H4 (cell line): ENCODE measurements at regions not wholly inside any gene's neighbourhood (a gene's known extent, or its start where the extent isn't known, plus 50 kb on each side); places are given as distances from the start of the nearest gene placed in this dataset.
"Not testable (repeated sequence)": the region's sequence is repeated elsewhere in the genome, so short reads cannot be mapped to it uniquely, and the experiment has no call there.

ENCODE experiments used
- DNase-seq: peaks from one replicate; pipeline ENCODE4 v3.0.0-alpha.2; 2015; ENCODE audit warnings: low spot score

DNA sequence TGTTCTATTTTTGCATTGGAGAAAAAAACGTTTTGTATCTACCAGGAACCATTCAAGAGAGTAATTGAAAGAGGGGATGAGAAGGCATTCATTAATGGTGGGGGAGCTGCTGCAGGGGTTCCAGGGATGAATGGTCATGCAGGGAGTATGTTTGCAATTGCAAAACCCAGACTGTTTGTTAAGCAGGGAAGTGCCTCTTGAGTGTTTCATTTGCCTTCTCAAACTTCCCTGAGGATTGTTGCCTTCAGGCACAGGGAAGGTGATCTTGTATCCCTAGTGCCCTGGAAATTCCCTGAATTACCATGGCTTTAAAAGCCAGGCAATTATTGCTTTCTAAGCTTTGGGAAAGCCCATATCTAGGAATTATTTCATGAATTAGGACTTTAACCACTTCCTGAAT lies 172.7 kb upstream of the NLGN4Y start:
- DNase-seq, result no peak

DNA sequence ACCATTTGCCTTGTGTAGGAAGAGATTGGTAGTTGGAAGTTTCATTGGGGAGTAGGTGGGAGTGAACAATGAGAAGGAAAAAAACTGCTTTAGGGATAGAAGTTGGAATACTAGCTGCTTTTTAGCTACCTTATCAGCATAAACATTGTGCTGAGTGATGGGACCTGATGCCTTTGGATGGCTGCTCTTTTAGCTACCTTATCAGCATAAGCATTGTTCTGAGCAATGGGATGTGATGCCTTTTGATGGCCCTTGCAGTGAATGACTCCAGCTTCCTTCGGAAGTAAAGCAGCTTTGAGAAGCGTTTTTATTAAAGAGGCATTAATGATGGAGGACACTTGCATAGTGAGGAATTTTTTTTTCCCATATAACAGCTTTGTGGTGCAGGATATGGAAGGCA lies 168.2 kb upstream of the NLGN4Y start:
- DNase-seq, result no peak

DNA sequence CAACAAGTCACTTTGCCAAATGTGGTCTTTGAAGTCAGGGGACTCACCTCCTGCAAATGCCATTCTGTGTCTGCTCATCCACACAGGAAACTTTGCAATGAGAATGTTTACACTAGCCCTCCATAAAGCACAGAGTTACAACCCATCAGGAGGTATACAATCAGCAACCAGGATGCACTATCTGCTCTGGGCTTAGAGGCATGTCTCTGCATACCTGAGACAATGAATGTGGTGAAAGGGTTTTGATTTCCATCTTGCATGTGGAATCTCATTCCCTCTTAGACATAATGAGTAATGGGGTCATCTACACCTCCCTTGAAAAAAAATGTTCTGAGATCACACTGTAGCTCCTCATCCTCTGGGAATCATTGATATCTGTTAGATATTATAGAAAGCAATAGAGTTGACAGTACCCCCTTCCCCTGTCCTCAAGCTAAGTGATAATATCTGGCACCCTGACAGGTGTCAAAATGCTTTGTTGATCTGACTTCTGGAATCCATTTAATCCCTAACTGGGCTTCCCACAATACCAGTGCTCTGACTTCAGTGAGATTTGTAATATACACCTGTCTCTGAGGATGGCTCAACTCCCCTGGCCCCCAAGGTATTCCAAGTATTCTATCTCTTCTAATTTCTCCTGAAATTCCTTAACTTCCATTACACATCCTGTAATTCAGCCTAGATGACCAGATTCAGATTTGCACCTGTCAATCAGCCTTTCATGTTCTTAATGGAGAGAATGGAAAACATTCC lies 163.4 kb upstream of the NLGN4Y start:
- no peak for DNase-seq

DNA sequence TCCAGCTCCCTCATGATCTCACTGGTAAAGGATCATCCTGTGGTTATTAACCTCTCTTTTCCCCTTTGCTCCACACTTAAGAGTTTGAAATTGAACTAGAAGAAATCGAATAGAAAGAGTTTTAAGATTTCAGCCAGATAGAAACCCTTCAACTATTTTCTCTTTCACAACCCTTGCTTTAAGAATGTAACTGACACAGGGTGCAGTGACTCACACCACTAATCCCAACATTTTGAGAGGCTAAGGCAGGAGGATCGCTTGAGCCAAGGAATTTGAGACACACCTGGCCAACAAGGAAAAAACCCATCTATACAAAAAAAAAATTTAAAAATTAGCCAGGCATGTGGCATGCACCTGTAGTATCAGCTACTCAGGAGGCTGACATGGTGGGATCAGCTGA lies 150.7 kb upstream of the NLGN4Y start:
- no peak for DNase-seq

DNA sequence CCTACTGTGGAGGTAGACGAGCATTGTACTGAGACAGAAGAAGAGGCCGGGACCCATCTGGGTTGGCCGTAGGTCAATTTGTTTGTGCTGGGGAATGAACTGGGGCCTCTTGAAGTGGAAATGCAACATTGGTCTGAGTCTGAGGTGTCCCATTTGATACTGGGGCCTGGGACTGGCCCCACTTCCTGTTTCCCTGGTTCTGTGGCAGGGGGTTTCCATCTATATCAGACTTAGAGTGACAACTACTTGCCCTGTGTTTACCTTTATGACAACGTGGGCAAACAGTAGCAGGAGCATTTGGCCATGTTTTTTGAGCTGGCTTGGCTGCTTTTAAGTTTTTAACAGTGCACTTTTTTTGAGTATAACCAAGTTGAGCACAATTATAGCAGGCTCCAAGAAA lies 146.1 kb upstream of the NLGN4Y start:
- DNase-seq, result no peak

DNA sequence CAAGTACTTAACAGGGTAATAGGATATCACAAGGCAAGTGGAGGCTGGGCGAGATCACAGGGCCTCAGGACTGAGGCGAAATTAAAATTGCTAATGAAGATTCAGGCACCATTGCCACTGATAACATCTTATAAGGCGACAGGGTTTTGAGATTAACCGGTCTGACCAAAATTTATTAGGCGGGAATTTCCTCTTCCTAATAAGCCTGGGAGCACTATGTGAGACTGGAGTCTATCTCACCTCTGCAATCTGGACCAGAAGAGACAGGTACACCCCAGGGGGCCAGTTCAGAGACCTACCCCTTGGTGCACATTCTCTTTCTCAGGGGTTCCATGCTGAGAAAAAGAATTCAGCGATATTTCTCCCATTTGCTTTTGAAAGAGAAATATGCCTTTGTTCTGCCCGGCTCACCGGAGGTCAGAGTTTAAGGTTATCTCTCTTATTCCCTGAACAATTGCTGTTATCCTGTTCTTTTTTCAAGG lies 113.7 kb upstream of the NLGN4Y start:
- not testable (repeated sequence) for DNase-seq

DNA sequence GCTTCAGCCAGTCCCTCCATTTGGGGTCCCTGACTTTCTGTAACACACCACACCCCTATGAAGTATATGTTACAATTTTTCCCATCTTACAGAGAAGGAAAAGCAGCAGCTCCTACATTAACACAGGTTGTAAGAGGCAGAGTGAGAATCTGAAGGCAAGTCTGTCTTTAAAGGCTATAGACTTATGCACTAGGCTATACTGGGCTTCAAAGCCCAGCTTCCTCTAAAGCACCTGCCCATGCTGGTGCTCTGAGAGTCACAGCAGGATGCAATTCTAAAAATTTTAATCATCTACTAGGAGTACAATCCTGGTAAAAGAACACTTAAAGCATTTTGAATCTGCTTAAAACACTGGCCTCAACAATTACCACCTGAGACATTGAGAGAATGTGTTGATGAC lies 113.0 kb upstream of the NLGN4Y start:
- DNase-seq, result no peak

DNA sequence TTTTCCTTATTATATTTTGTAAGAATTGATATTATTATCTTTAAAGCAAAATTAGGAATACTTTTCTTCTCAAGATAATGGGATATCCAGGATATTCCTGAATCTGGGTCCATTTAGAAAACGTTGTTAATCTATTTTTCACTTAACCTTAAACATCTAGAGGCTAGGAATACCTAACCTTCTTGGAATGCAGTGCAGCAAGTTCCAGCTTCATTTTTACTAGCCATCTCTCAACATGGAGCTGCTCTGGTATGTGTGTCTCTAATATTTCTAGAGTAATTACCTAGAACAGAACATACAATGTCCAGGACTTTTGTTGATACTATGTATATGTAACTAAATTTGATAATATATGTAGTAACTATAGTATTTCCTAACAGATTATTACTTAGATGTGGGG lies 87.8 kb upstream of the NLGN4Y start:
- no peak for DNase-seq

DNA sequence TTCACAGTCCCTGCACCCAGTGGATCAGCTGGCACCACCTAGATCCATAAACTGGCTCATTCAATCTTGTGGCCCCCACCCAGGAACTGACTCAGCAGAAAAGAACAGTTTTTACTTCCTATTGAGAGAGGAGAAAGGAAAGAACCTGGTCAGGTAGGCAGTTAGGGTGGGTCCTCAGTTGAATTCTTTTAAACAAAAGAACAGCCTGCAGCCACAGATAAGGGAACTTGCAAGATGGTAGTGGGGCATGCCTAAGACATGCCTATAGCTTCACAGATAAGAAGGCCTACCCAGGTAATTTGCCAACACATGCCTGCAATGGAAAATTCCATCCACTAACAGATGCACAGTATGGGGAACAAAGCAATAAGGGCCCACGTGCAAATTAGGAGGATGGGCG lies 86.7 kb upstream of the NLGN4Y start:
- no peak for DNase-seq

DNA sequence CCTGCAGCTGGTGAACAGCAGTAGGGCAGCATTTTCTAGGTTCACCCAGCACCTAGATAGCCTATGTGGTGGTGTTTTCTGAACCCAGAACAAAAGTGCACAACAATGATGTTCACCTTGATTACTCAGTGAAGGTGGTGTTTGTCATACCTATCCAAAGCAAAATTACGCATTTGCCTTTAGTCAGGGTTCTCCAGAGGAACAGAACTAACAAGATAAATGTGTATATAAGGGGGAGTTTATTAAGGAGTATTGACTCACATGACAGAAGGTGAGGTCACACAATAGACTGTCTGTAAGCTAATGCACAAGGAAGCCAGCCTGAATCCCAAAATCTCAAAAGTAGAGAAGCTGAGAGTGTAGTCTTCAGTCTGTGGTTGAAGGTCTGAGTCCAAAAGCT lies 85.9 kb upstream of the NLGN4Y start:
- no peak for DNase-seq

DNA sequence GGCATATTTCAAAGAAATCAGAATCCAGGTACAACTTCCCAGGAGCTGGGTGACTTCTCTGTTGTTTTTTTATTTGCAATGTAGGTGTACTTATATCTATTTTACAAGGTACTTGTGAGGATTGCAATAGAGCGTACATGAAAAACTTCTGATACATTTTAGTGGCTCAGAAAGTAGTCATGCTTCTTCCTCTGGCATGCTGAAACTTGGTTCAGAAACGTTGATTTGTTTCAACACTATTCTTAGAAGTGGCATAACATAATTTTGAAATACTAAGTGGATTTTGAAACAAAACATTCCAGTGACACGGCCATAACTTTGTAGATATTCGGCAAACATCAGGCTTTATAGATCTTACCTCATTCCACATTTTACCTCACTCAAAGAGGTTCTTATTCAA lies 79.8 kb upstream of the NLGN4Y start:
- no peak for DNase-seq

DNA sequence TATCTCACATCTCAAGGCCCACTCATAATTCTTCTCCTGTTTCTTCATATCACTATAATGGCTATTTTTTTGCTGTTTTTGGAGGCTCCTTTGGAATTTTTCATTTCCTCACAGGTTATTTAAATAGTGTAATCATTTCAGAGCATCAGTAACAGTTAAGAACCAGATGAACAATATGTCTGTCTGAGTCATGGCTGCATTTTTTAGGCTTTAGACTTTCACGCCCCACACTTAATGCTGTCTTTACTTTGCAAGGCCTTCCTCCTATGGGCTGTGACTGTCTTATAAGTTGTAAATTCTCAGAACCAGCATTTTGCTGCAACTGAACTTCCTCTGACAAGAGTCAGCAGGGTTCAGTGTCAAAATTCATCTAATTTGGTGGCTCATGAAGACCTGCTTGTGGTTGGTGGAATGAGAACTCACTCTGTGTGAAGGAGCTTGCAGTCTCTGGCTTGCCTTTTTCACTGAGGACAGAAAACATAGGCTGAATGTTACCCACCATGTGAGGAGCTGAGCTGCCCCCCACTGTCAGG lies 56.1 kb upstream of the NLGN4Y start:
- no peak for DNase-seq

DNA sequence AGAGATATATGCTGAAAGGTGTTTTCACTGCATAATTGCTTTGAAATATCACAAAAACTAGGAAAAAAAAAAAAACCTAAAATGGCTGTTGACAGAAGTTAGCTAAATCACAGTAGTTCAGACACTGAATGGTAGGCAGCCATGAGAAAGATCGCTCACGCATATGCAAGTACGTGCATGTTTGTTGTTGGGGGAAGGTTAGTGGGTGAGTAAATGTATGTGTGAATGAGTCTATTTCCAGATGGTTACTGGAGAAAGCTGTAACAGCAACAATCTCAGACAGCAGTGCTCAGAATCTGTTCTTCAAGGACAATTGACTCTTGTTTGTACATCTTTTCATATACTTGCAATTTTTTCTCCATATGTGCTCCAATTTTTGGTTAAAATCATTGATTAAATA lies 51.9 kb upstream of the NLGN4Y start:
- DNase-seq, result no peak

DNA sequence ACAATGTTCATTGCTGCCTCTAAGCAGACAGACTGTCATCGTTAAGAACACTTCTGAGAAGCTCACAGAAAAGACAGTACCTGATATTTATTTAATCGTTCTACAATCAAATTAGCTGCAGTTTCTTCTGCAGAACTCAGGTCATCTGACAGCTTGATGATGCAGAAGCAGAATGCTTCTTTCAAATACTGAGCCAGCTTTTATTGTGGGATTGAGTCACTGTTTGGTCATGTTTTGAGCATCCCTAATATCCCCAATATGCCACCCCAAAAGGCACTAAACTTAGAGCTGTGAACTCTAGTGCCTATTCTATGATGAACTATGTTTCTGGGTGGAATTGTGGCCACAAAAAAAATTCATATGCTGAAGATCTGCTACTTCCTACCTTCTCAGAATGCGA lies 51.0 kb upstream of the NLGN4Y start:
- DNase-seq, result no peak
